HEK293 (cell line): ENCODE measurements at regions not wholly inside any gene's neighbourhood (a gene's known extent, or its start where the extent isn't known, plus 50 kb on each side); places are given as distances from the start of the nearest gene placed in this dataset.

Source experiments
- CTCF ChIA-PET: fragments of 350-600 bp; formaldehyde crosslinking; extraction: SDS; loops from one replicate; lab custom pipeline; 2021; ENCODE audit warnings: antibody characterized with exemption; lab: Yijun Ruan, JAX
- POLR2A ChIA-PET: fragments of 300-600 bp; formaldehyde crosslinking; extraction: SDS; loops from one replicate; lab custom pipeline; 2020; ENCODE audit warnings: antibody characterized with exemption, inconsistent platforms; lab: Yijun Ruan, JAX
- H3K27ac ChIP-seq: fragments of 200-500 bp; sonication (Bioruptor generic); 2 replicates; pipeline ENCODE4 v1.5.1; 2014; ENCODE audit warnings: low read depth, low read length, control low read depth, inconsistent platforms; ENCODE audit errors: extremely low read depth
- H3K36me3 ChIP-seq, 2 experiments: fragments of 200-500 bp in 1 of 2; sonication (Bioruptor generic) in 1 of 2; 1 replicate in 1 of 2; 2 replicates in 1 of 2; pipeline ENCODE4 v1.5.1; 2014 to 2017; ENCODE audit warnings: inconsistent platforms in 2 of 2, low read length in 2 of 2; ENCODE audit not compliant: control insufficient read depth in 2 of 2, insufficient read depth in 1 of 2
- H3K4me1 ChIP-seq: fragments of 200-500 bp; sonication (Bioruptor generic); 2 replicates; pipeline ENCODE4 v1.5.1; 2014; ENCODE audit warnings: mild to moderate bottlenecking, low read length, inconsistent platforms; ENCODE audit not compliant: control insufficient read depth, insufficient read depth
- H3K4me3 ChIP-seq: 2 replicates; pipeline ENCODE4 v1.5.1; 2011; ENCODE audit warnings: low read depth, mild to moderate bottlenecking, control low read depth, low read length, moderate library complexity
- H3K9me3 ChIP-seq: fragments of 200-500 bp; sonication (Bioruptor generic); 2 replicates; pipeline ENCODE4 v1.5.1; 2014; ENCODE audit warnings: low read depth, low read length, inconsistent platforms; ENCODE audit not compliant: control insufficient read depth, insufficient read depth
- HOXC10 ChIP-seq: sonication (generic); formaldehyde crosslinking; IDR thresholded peaks from 2 replicates; pipeline ENCODE4 v1.8.1; 2023; ENCODE audit warnings: mild to moderate bottlenecking, missing genetic modification reagents
- KLF7 ChIP-seq: fragments of 450-650 bp; formaldehyde crosslinking; IDR thresholded peaks from 2 replicates; pipeline ENCODE4 v1.5.1; 2016; ENCODE audit warnings: missing biosample characterization, missing genetic modification characterization, borderline replicate concordance
- RBAK ChIP-seq: fragments of 450-650 bp; formaldehyde crosslinking; IDR thresholded peaks from 2 replicates; pipeline ENCODE4 v1.5.1; 2016; ENCODE audit warnings: missing biosample characterization, missing genetic modification characterization
- SP2 ChIP-seq: fragments of 450-650 bp; formaldehyde crosslinking; IDR thresholded peaks from 2 replicates; pipeline ENCODE4 v1.5.1; 2016; ENCODE audit warnings: missing biosample characterization, missing genetic modification characterization
- TSHZ1 ChIP-seq: fragments of 450-650 bp; formaldehyde crosslinking; IDR thresholded peaks from 2 replicates; pipeline ENCODE4 v1.5.1; 2016; ENCODE audit warnings: missing biosample characterization, missing genetic modification characterization, borderline replicate concordance
- YY1 ChIP-seq: fragments of 450-650 bp; formaldehyde crosslinking; IDR thresholded peaks from 2 replicates; pipeline ENCODE4 v1.5.1; 2018; ENCODE audit warnings: missing biosample characterization, missing genetic modification characterization
- ZIC2 ChIP-seq: fragments of 450-650 bp; formaldehyde crosslinking; IDR thresholded peaks from 2 replicates; pipeline ENCODE4 v1.5.1; 2016; ENCODE audit warnings: missing biosample characterization, missing genetic modification characterization
- ZNF10 ChIP-seq: fragments of 450-650 bp; formaldehyde crosslinking; IDR thresholded peaks from 2 replicates; pipeline ENCODE4 v1.5.1; 2017; ENCODE audit warnings: missing biosample characterization, missing genetic modification characterization
- ZNF202 ChIP-seq: fragments of 450-650 bp; formaldehyde crosslinking; IDR thresholded peaks from 2 replicates; pipeline ENCODE4 v1.5.1; 2016; ENCODE audit warnings: missing biosample characterization, missing genetic modification characterization, borderline replicate concordance
- ZNF221 ChIP-seq: fragments of 450-650 bp; formaldehyde crosslinking; IDR thresholded peaks from 2 replicates; pipeline ENCODE4 v1.5.1; 2017; ENCODE audit warnings: missing biosample characterization, missing genetic modification characterization, borderline replicate concordance
- ZNF311 ChIP-seq: fragments of 450-650 bp; formaldehyde crosslinking; IDR thresholded peaks from 2 replicates; pipeline ENCODE4 v1.5.1; 2017; ENCODE audit warnings: missing biosample characterization, missing genetic modification characterization, borderline replicate concordance
- ZNF416 ChIP-seq: fragments of 450-650 bp; formaldehyde crosslinking; IDR thresholded peaks from 2 replicates; pipeline ENCODE4 v1.5.1; 2016; ENCODE audit warnings: missing biosample characterization, missing genetic modification characterization
- ZNF514 ChIP-seq: fragments of 450-650 bp; formaldehyde crosslinking; IDR thresholded peaks from 2 replicates; pipeline ENCODE4 v1.5.1; 2016; ENCODE audit warnings: missing biosample characterization, missing genetic modification characterization
- ZNF558 ChIP-seq: fragments of 450-650 bp; formaldehyde crosslinking; IDR thresholded peaks from 2 replicates; pipeline ENCODE4 v1.5.1; 2016; ENCODE audit warnings: missing biosample characterization, missing genetic modification characterization
- ZNF747 ChIP-seq: fragments of 450-650 bp; formaldehyde crosslinking; IDR thresholded peaks from 2 replicates; pipeline ENCODE4 v1.5.1; 2016; ENCODE audit warnings: missing biosample characterization, missing genetic modification characterization
- ZNF777 ChIP-seq: fragments of 450-650 bp; formaldehyde crosslinking; IDR thresholded peaks from 2 replicates; pipeline ENCODE4 v1.5.1; 2017; ENCODE audit warnings: missing biosample characterization, missing genetic modification characterization, borderline replicate concordance
- ZSCAN23 ChIP-seq: fragments of 450-650 bp; formaldehyde crosslinking; IDR thresholded peaks from 2 replicates; pipeline ENCODE4 v1.5.1; 2016; ENCODE audit warnings: missing biosample characterization, missing genetic modification characterization
- TF ChIP-seq, protein P1 (sequence below): fragments of 450-650 bp; formaldehyde crosslinking; IDR thresholded peaks from 2 replicates; pipeline ENCODE4 v1.5.1; 2016; ENCODE audit warnings: missing biosample characterization, missing genetic modification characterization
- TF ChIP-seq, protein P2 (sequence below): fragments of 450-650 bp; formaldehyde crosslinking; IDR thresholded peaks from 2 replicates; pipeline ENCODE4 v1.5.1; 2016; ENCODE audit warnings: missing biosample characterization, missing genetic modification characterization
- TF ChIP-seq, protein P3 (sequence below): sonication (generic); formaldehyde crosslinking; IDR thresholded peaks from 2 replicates; pipeline ENCODE4 v1.8.1; 2022; ENCODE audit warnings: mild to moderate bottlenecking, moderate library complexity, missing genetic modification reagents

- Histone ChIP-seq H3K36me3 (no peaks in the 10 kb centered on the region), H3K4me3 (no peak overlapping the region), H3K27ac (no peak overlapping the region), H3K9me3 (no peaks in the 10 kb centered on the region), H3K4me1 (no peaks in the 10 kb centered on the region)
- no peak for TF ChIP-seq ZNF777
- TF ChIP-seq, protein P1, sequence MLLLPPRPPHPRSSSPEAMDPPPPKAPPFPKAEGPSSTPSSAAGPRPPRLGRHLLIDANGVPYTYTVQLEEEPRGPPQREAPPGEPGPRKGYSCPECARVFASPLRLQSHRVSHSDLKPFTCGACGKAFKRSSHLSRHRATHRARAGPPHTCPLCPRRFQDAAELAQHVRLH, result no peak
- no peak for TF ChIP-seq ZNF10 (tag by site-specific recombination)
- no peak for TF ChIP-seq SP2 (tag by site-specific recombination)
- no peak for TF ChIP-seq ZNF311 (tag by site-specific recombination)
- ChIA-PET CTCF (interaction anchor here (0.7 to 2.3 kb wide), 3 partner anchors 11 to 27 kb away, joined by 3 to 7 read pairs (median 6); no protein-coding TSS in a partner anchor), POLR2A (no interaction called here)
Measured at GRCh38 chr5:36766981-36767380, 109.6 kb upstream of the NIPBL start.

DNA sequence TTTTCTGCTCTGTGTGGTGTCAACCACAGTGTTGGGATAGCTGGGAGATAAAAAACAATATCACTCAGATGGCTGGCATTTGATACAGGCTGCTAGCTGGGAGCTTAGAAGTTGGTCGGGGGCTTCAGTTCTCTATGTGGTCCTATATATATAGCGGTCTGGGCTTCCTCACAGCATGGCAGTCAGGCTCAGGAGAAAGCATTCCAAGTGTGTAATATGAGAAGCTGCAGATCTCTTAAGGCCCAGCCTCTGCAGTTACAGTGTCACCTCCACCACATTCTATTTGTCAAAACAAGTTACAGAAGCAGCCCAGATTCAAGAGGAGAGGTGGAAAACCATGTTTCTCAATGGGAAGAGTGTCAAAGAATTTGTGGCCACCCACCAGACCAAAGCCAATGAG is 108.1 kb upstream of the NIPBL start:
- H3K4me3 ChIP-seq, result no peak overlapping the region
- CTCF ChIA-PET, result interaction anchor here (1.0 to 2.3 kb wide), 2 partner anchors 29 to 33 kb away, joined by 5 to 7 read pairs; no protein-coding TSS in a partner anchor
- POLR2A ChIA-PET, result no interaction called here

GRCh38 chr5:36769129-36769770 is 107.3 kb upstream of the NIPBL start:
- Histone ChIP-seq H3K4me1 (no peaks in the 10 kb centered on the region), H3K9me3 (no peaks in the 10 kb centered on the region), H3K36me3 (no peaks in the 10 kb centered on the region), H3K4me3 (no peak overlapping the region)
- CTCF ChIA-PET, result interaction anchor here (1.0 to 2.3 kb wide), 2 partner anchors 30 to 34 kb away, joined by 5 to 7 read pairs; no protein-coding TSS in a partner anchor
- TF ChIP-seq ZNF202 (tag by site-specific recombination) (no peak), ZNF558 (tag by site-specific recombination) (no peak), ZIC2 (no peak), ZNF416 (tag by site-specific recombination) (no peak), ZNF747 (tag by site-specific recombination) (no peak), TSHZ1 (no peak), ZSCAN23 (tag by site-specific recombination) (no peak), RBAK (no peak), HOXC10 (no peak)
- TF ChIP-seq, protein P2, sequence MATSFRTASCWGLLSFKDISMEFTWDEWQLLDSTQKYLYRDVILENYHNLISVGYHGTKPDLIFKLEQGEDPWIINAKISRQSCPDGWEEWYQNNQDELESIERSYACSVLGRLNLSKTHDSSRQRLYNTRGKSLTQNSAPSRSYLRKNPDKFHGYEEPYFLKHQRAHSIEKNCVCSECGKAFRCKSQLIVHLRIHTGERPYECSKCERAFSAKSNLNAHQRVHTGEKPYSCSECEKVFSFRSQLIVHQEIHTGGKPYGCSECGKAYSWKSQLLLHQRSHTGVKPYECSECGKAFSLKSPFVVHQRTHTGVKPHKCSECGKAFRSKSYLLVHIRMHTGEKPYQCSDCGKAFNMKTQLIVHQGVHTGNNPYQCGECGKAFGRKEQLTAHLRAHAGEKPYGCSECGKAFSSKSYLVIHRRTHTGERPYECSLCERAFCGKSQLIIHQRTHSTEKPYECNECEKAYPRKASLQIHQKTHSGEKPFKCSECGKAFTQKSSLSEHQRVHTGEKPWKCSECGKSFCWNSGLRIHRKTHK (tag by site-specific recombination), result no peak
- TF ChIP-seq, protein P3, sequence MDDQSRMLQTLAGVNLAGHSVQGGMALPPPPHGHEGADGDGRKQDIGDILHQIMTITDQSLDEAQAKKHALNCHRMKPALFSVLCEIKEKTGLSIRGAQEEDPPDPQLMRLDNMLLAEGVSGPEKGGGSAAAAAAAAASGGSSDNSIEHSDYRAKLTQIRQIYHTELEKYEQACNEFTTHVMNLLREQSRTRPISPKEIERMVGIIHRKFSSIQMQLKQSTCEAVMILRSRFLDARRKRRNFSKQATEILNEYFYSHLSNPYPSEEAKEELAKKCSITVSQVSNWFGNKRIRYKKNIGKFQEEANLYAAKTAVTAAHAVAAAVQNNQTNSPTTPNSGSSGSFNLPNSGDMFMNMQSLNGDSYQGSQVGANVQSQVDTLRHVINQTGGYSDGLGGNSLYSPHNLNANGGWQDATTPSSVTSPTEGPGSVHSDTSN (CRISPR knock-in tag), result no peak
- TF ChIP-seq, all 188 proteins: peak for 0
- POLR2A ChIA-PET, result no interaction called here
- no peak overlapping the region for H3K27ac ChIP-seq

More for the DNA sequence above, 108.1 kb upstream of the NIPBL start:
- Histone ChIP-seq H3K36me3 (no peaks in the 10 kb centered on the region), H3K27ac (no peak overlapping the region), H3K4me1 (no peaks in the 10 kb centered on the region), H3K9me3 (no peaks in the 10 kb centered on the region)
- TF ChIP-seq YY1 (tag by site-specific recombination), result no peak
- TF ChIP-seq ZNF221, result no peak
- no peak for TF ChIP-seq KLF7
- no peak for TF ChIP-seq ZNF514
